ENCODE measurements at regions not wholly inside any gene's neighbourhood (a gene's known extent, or its start where the extent isn't known, plus 50 kb on each side); places are given as distances from the start of the nearest gene placed in this dataset.

GRCh38 chr16:51762081-51762996 lies 611.3 kb upstream of the SALL1 start:
- Histone ChIP-seq H3K27ac (no peak overlapping the region), H3K4me3 (no peak overlapping the region)

DNA sequence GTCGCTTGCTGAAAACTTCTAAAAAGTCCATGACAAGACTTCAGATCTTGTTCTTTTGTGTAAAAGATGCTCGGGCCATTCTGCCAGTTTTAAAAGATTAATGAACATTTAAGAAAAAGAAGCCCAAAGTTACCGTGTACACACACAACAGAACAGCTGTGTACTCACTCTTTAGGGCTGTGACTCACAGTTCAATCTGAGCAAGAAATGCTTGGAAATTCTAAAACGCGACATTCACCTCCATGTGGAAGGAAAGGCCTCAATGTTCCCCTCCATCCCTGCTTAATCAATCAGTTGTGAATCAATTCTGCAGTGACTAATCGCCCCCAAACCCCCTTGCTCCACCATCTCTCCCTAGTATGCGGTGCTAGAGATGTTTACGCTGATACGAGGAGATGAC lies 609.9 kb upstream of the SALL1 start:
- Histone ChIP-seq H3K4me3 (no peak overlapping the region), H3K27ac (no peak overlapping the region)

DNA sequence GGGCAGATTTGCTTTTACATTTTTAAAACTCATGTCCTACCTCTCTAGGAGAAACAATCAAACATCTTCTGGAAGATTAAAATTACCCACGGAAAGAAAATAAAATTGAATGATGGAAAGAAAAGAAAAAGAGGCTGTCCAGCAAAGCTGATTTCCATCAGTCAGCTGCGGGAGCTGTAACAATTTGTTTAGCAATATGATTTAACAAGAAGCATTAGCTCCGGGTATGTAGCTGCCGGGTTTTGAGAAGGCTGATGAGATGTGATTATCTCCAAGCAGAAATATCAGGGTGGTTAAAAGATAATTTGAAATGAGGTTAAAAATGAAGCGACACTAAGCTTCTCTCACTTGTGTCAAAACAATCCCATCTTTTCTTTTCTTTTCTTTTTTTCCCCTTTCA lies 608.9 kb upstream of the SALL1 start:
- H3K27ac ChIP-seq, result no peak overlapping the region
- no peak overlapping the region for H3K4me3 ChIP-seq

- no peak overlapping the region for H3K27ac ChIP-seq
- H3K4me3 ChIP-seq, result no peak overlapping the region
These were observed 608.3 kb upstream of the SALL1 start for GRCh38 chr16:51759329-51759728.

DNA sequence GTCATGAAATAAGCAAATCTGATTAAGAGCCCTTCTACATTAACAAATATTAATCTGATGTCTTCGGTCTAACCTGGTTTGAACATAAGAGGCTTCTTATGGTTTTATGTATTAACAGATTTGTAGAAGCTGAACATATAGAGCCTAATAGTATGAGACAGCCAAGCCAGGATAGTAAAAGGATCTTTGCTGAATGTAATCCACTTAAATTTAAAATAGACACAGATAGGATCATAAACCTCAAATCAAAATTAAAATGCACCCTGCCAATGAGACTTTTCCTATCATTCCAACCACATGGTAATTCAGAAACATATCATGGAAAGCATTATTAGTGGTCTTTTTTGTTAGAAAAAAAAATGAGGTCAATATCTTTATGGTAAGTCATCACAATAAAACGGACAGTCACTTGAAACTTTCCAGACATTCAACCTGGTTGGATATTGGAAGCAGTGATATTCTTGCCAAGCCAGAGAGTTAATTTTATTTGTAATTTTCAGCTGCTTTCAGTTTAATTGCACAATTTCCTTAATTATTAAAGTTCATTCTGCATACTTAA lies 606.9 kb upstream of the SALL1 start:
- H3K27ac ChIP-seq, result no peak overlapping the region
- no peak overlapping the region for H3K4me3 ChIP-seq

DNA sequence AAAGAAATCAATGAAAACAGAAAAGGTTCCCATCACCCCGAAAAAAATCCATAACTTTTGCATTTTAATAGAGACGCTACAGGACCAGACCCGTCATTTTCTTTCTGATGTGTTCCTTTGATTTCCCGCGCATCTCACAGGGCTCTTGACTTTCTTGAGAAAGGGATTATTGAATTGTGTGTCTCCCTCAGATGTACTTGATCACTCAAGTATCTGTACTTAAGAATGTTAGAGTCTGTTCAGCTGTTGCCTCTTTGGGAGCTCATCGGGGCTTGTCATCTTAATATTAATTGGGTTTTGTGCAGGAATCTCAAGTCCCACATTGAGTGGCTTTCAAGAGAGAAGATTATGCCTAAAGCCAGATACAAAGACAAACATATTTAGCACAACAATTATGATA lies 606.4 kb upstream of the SALL1 start:
- Histone ChIP-seq H3K4me3 (no peak overlapping the region), H3K27ac (no peak overlapping the region)

- H3K27ac ChIP-seq, result no peak overlapping the region
- H3K4me3 ChIP-seq, result no peak overlapping the region
These were observed 606.0 kb upstream of the SALL1 start for GRCh38 chr16:51757124-51757470.

- H3K4me3 ChIP-seq, result no peak overlapping the region
- no peak overlapping the region for H3K27ac ChIP-seq
These were observed 605.5 kb upstream of the SALL1 start for GRCh38 chr16:51756447-51757123.

DNA sequence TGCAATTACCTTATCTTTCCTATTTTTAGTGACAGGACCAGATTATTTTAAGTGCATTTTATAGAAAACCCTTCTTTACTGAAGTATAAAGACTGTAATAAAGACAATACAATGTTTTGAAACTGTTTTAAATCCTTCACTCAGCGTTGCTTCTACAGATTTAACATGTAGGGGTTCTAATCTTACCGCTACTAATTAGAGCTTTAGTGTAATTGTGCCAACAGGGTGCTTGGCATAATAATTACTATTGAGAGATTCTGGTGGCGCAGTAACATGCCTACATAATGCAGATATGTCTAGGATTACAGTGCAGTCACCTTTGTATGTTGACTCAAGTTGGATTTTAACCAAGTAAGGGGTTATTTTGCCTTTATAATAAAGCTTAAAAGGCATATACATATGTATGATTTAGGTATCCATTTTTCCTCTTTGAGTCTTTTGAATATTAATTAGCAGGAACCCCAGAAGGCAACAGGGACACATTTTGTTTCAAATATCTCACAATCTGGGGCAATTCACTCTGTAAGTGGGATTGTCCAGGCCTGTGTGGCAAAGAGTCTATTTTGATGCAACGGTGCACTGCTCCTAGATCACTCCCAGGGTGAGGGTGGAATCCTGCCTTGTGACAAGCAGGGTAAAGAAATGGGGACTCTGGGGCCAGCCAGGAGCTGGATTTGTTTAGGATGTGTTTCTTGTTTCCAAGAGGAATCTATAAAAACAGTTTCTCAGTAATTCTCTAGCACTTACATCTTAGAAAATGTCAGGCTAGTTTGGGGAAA lies 604.7 kb upstream of the SALL1 start:
- Histone ChIP-seq H3K27ac (no peak overlapping the region), H3K4me3 (no peak overlapping the region)

DNA sequence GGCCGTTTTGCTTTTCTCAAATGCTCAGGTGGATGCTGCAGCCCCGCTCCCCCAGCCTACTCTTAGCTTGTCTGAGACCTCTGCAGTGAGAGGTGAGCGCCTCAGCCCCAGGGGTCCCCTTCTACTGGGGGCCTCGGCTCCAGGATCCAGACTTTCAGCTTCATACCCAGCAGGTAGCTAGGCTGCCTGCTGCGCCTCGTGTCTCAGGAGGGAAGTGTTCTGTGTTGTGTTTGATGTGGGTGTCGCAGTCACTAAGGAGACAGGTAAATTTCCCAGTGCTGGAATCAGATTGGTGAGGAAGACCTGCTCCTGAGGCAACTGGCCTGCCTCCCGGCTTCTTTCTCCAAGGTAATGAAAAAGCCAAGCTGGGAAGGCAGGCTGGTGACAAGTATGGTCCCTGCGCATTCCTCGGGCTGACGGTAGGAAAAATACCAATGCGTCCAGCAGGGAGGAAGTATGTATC lies 604.0 kb upstream of the SALL1 start:
- no peak overlapping the region for H3K4me3 ChIP-seq
- no peak overlapping the region for H3K27ac ChIP-seq

- Histone ChIP-seq H3K27ac (no peak overlapping the region), H3K4me3 (no peak overlapping the region)
These were observed 602.5 kb upstream of the SALL1 start for GRCh38 chr16:51753467-51754127.

DNA sequence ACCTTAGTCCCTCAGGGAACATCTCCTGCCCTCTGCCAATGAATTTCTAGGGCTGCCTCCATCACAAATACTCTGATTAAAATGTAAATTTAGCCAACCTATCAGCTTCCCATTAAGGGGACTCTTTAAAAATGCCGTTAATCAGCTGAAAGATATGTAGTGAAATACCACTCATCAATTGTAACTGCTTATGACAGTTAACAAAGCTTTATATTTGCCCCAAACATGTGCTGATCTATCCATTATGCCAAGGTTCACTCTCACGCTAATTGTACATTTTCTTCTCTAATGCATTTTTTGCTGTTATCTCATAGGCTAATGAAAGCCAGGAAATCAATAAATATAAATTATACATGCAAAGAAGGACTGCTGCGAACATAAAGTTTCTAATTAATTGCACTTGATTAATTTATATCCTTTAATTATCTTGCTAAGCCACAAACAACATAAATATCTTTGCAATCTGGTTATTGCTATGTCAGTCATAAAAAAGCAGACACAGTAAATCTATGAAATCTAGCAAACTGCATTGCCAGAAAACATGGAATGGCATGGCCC lies 601.4 kb upstream of the SALL1 start:
- Histone ChIP-seq H3K4me3 (no peak overlapping the region), H3K27ac (no peak overlapping the region)

DNA sequence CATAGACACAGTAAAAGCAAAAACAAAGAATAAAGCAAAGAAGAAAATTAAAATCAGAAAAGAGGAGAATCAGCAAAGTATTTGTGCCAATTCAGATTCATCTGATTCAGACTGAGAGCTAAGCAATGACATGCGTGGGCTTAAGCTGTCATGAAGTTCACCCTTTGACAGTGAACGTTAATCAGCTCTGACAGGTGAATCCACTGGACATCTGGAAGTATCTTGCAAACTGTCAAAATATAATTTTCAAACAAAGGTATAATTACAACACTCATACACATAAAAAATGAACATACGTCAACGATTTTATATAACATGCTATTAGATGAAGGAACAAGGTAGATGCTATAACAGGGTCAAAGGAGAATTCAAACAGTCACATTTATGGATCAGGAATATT lies 596.3 kb upstream of the SALL1 start:
- H3K27ac ChIP-seq, result no peak overlapping the region
- H3K4me3 ChIP-seq, result no peak overlapping the region

- Histone ChIP-seq H3K4me3 (no peak overlapping the region), H3K27ac (no peak overlapping the region)
These were observed 583.1 kb upstream of the SALL1 start for GRCh38 chr16:51734220-51734619.

DNA sequence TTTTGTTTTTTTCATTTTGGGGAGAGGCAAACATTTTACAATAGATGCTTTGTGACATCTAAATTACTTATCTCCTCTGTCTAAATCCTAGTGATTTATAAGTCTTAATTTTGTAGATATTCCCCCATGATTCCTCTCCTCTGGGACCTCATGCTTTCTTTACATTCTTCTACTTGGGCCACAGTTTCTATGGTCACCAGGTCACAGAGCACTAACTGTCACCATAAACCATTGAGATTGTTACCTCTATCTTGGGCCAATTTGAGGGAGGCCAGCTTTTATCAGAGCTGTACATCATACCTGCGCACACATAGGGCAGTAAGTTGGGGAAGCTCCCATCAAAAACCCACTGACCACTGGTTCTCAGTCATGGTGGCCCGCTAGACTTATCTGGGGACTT lies 582.1 kb upstream of the SALL1 start:
- Histone ChIP-seq H3K27ac (no peak overlapping the region), H3K4me3 (no peak overlapping the region)

GRCh38 chr16:51731160-51731559 lies 580.1 kb upstream of the SALL1 start:
- H3K4me3 ChIP-seq, result no peak overlapping the region

DNA sequence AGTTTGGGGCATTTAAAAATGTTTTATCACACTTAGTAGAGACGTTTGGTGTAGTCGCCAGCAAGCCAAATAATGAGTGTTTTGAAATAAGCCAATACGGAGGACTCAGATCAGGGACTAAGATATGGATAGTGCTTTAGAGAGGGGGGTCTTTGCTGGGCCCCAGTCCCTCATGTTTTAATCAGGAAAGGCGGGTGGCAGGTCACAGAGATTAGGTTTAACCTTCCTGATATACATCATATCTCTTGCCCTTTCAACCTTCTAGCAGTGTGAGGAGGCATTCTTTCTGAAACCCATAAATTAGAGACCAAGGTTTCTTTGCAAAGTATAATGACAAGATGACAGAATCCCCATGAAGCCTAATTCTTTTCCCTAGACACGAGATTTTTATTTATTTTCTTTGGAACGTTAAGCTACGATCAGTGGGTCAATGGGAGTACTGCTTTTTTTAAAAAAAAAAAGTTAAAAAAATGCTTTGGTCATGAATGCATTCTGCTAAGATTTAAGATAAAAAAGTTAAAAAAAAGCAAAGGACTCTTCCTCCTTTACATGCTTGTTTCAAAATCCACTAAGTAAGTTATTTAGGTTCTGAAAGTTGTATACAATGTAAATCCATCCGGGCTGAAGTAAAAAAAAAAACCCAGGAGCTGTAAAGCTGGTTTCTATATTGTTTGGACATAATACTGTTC lies 572.1 kb upstream of the SALL1 start:
- H3K27ac ChIP-seq, result no peak overlapping the region

More at GRCh38 chr16:51731160-51731559, 580.1 kb upstream of the SALL1 start:
- H3K27ac ChIP-seq, result no peak overlapping the region

DNA sequence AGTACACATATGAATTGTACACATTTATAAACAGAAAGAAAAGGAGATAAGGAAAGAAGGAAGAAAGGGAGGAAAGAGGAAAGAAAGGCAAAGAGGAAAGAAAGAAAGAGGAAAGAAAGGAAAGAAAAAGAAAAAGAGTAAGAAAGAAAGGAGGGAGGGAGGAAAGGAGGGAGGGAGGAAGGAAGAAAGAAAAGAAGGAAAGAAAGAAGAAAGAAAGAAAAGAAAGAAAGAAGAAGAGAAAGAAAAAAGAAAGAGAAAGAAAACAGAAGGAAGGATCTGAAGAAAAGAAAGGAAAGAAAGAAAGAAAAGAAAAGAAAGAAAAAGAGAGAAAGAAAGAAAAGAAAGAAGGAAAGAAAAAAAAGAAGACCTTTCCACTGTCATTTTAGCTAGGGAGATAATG lies 571.4 kb upstream of the SALL1 start:
- Histone ChIP-seq H3K27ac (no peak overlapping the region), H3K4me3 (no peak overlapping the region)

More for the DNA sequence above, 572.1 kb upstream of the SALL1 start:
- H3K4me3 ChIP-seq, result no peak overlapping the region

GRCh38 chr16:51719376-51719775 lies 568.3 kb upstream of the SALL1 start:
- H3K27ac ChIP-seq, result no peak overlapping the region
- no peak overlapping the region for H3K4me3 ChIP-seq
